Tibial artery (tissue), 4 donors: ENCODE measurements at regions not wholly inside any gene's neighbourhood (a gene's known extent, or its start where the extent isn't known, plus 50 kb on each side); places are given as distances from the start of the nearest gene placed in this dataset.

Source experiments
- DNase-seq, 2 donors: peaks; one replicate each; pipeline ENCODE4 v3.0.0-alpha.2; 2019
- H3K27ac ChIP-seq, 2 donors: fragments of 200-600 bp; sonication (generic) in 1 of 2; 1 replicate in 1 of 2; 2 replicates in 1 of 2; pipeline ENCODE4 v1.5.1; 2018 to 2019; ENCODE audit warnings: mild to moderate bottlenecking in 1 of 2
- H3K27me3 ChIP-seq, 2 donors: fragments of 200-600 bp; sonication (generic) in 1 of 2; one replicate each; pipeline versions ENCODE4 v1.5.1 to v1.6.0; 2016 to 2019
- H3K36me3 ChIP-seq, 3 donors: fragments of 200-600 bp; sonication (generic) in 2 of 3; one replicate each; pipeline ENCODE4 v1.5.1; 2016 to 2019; ENCODE audit warnings: mild to moderate bottlenecking in 2 of 3
- H3K4me1 ChIP-seq, 4 donors: fragments of 200-600 bp; sonication (generic) in 2 of 4; 1 replicate in 3 of 4; 2 replicates in 1 of 4; pipeline ENCODE4 v1.5.1; 2016 to 2019
- H3K4me3 ChIP-seq, 2 donors: fragments of 200-600 bp; sonication (generic) in 1 of 2; 1 replicate in 1 of 2; 2 replicates in 1 of 2; pipeline ENCODE4 v1.5.1; 2018 to 2019; ENCODE audit warnings: mild to moderate bottlenecking in 2 of 2
- H3K9me3 ChIP-seq, 3 donors: fragments of 200-600 bp; sonication (generic) in 1 of 3; one replicate each; pipeline ENCODE4 v1.5.1; 2016 to 2019
- CTCF ChIP-seq, 2 experiments: fragments of 200-600 bp in 1 of 2; fragments of 450-650 bp in 1 of 2; IDR thresholded peaks; one replicate each; pipeline ENCODE4 v1.5.1; 2017 to 2019; ENCODE audit warnings: antibody characterized with exemption in 2 of 2, mild to moderate bottlenecking in 1 of 2, moderate library complexity in 1 of 2
- intact Hi-C: fragments of 100-400 bp; cut with DNase I; formaldehyde crosslinking; loops from one replicate; pipeline ENCODE4 v1.15.0; 2023; ENCODE audit warnings: low total_unique reads

DNA sequence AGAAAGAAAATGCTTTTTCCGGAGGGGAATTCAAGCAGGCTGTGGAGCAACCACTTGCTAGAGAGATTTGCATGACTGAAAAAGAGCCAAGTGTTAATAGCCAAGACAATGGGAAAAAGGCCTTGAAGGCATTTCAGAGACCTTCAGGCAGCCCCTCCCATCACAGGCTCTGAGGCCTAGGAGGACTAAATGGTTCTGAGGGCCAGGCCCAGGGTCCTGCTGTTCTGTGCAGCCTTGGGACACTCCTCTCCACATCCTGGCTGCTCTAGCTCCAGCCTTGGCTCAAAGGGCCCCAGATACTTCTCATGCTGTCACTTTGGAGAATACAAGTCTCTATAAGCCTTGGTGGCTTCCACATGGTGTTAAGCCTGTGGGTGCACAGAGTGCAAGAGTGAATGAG lies 81.8 kb downstream of the B3GNT2 start:
- H3K36me3 ChIP-seq: no peaks in the 10 kb centered on the region
- no peaks in the 10 kb centered on the region for H3K27me3 ChIP-seq
- intact Hi-C loops: no loop called here
- peaks cover 0 to 9% (median 8%) of the 10 kb centered on the region in 3 donors for H3K9me3 ChIP-seq
- DNase-seq: no peak
- H3K4me1 ChIP-seq: no peaks in the 10 kb centered on the region
- TF ChIP-seq CTCF (IDR thresholded peaks at IDR 0.05): no peak
- H3K27ac ChIP-seq: no peak overlapping the region
- no peak overlapping the region for H3K4me3 ChIP-seq
